Mucosa of gallbladder (tissue), 1 donor: ENCODE measurements at regions not wholly inside any gene's neighbourhood (a gene's known extent, or its start where the extent isn't known, plus 50 kb on each side); places are given as distances from the start of the nearest gene placed in this dataset.
"Not testable (repeated sequence)": the region's sequence is repeated elsewhere in the genome, so short reads cannot be mapped to it uniquely, and the experiment has no call there.

Experiments used
- DNase-seq: peaks from one replicate; pipeline ENCODE4 v3.0.0-alpha.2; 2020; ENCODE audit warnings: low spot score
- donor health status: DM: no; HTN: no; CAD: no.

DNA sequence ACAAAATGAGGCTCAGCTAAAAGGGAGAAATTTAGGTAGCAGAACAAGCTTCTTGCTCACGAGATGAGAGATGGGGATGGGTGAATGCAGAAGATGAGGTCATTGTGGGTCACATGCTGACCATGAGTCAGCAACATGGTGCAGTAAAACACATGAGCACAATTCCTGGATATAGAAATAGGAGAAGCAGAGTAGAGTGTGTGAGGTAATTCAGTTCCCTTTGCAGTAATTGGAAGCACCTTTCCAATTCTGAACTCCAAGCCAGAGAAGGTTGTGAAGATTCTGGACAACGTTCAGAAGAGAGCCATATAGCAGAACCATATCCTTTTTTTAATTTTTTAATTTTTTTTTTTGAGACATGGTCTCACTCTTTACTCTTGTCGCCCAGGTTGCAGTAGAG is 62.0 kb upstream of the LMNTD1 start:
- no peak for DNase-seq

DNA sequence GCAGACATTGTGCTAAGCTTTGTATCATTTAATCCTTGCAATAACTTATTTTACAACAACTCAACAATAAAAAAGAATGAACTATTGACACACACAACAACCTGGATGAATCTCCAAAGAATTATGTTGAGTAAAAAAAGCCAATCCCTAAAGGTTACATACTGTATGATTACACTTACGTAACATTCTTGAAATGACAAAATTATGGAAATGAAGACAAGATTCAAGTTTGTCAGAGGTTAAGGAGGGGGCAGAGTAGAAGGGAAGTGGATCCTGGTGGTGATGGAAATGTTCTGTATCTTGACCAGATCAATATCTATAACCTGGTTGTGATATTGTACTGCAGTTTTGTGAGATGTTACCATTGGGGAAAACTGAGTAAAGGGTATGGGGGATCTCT is 63.2 kb upstream of the LMNTD1 start:
- DNase-seq, result no peak

DNA sequence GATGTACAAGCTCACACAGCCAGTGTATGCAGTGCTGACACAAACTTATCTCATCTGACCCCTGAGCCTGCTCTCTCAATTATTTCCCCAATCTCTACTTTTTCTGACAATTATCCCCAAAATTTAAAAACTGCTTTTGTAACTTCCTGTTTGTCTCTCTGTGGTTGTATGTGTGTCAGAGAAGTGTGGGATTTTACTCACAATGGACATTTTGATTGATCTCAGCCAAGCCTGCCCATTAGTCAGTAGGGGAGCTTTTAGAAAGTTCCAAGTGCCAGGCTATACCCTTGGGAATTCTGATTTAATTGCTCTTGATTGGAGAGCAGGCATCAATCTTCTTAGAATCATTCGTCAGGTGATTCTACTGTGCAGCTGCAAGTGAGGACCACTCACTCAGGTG is 64.9 kb upstream of the LMNTD1 start:
- DNase-seq, result no peak

DNA sequence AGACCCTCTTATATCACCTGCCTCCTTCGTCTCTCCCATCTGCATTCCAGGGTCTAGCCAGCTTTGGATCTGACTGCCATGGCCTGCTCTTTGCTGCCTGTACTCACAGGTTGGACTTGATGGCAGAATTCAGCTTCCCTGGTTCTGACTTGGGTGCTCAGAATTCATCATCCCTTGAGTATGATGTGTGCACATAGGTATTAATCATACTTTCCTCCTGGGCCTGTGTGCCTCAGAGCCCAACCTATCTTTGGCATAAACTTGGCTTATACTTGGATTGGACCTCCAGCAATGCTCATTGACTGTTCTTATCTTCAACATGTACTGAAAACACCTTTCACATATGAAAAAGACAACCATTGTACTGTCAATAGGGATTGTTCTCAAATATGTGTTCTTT is 70.7 kb upstream of the LMNTD1 start:
- no peak for DNase-seq

DNA sequence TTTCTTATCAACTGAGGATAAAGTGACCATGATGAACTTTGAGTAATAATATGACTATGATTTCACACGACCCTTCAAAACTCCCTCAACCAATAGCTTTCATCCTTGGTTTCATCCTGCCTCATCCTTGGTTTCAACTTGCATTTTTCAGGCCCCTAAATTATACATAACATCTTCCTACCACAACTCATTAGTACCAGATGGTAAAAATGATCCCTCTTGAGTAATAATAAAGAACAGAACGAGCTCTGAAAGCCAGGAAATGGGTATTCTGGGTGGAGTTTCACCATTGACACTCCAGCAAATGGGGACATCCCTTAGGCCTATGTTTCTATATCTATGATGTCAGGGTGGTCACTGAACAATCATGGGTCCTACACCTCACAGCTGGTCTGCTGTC is 72.1 kb upstream of the LMNTD1 start:
- no peak for DNase-seq

DNA sequence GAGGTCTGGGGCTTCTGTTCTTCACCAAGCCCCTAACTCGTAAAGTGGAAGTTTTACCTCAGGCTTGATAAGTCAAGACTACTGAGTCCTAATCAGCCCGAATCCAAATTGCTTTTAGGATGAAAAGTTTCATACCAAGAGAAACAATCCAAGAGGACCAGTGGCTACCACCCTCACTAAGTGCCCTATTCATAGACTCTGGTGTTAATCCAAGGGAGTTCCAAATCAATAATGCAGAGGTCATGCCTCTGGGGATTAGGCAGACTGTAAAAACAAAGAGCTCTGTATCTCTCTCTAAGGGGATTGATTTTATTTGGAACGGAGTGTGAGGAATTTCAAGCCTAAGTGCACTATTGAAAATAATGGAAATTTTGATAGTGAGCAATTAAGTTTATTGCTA is 76.3 kb upstream of the LMNTD1 start:
- no peak for DNase-seq

DNA sequence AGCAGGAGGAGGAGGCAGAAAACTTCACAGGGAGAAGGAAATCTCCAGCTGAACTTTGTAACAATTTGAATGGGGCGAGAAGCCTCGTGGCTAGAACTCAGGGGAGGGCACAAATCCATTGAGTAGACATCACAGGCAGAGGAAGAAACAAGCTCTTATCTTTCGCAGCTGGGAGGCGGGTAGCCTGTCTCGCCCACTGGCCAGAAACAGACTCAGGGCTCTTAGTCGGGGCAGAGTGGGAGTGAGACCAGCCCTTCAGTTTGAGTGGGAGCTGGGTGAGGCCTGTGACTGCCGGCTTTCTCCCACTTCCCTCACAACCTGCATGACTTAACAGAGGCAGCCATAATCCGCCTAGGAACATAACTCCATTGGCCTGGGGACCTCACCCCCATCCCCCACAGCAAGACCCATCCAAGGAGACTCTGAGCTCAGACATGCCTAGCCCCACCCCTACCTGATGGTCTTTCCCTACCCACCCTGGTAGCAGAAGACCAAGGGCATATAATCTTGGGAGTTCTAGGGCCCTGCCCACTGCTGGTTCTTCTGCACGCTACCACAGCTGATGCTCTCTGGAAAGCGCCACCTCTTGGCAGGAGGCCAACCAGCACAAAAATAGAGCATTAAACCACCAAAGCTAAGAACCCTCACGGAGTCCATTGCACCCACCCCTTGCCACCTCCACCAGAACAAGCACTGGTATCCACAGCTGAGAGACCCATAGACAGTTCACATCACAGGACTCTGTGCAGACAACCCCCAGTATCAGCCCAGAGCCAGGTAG is 77.8 kb upstream of the LMNTD1 start:
- not testable (repeated sequence) for DNase-seq

DNA sequence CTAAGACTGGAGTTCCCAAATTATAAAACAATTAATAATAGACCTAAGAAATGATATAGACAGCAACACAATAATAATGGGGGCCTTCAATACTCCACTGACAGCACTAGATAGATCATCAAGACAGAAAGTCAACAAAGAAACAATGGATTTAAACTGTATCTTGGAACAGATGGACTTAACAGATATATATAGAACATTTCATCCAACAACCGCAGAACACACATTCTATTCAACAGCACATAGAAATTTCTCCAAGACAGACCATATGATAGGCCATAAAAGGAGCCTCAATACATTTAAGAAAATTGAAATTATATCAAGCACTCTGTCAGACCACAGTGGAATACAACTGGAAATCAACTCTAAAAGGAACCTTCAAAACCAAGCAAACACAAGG is 80.1 kb upstream of the LMNTD1 start:
- DNase-seq, result not testable (repeated sequence)

DNA sequence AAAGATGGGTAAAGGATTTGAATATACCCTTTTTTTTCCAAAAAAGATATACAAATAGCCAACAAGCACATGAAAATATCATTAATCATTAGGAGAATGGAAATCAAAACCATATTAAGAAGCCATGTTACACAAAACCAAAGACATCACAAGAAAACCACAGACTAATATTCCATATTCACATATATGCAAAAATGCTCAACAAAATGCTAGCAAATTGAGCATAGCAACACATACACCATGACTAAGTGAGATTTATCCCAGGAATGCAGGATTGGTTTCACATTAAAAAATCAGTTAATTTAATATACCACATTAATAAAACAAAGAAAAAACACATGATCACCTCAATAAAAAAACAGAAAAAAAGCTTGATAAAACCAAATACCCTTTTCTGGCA is 84.7 kb upstream of the LMNTD1 start:
- no peak for DNase-seq

DNA sequence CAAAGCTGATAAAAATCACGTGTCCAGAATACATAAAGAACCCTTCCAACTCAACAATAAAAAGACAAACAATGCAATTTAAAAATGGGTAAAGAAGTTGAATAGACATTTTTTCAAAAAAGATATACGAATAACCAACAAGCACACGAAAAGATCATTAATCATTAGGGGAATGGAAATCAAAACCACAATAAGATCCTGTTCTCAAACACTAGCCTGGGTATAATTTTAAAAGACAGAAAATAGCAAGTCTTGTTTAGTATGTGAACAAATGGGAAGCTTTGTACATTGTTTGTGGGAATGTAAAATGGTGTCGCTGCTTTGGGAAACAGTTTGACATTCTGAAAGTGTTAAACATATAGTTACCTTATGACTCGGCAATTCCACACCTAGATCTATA is 86.3 kb upstream of the LMNTD1 start:
- DNase-seq, result no peak

DNA sequence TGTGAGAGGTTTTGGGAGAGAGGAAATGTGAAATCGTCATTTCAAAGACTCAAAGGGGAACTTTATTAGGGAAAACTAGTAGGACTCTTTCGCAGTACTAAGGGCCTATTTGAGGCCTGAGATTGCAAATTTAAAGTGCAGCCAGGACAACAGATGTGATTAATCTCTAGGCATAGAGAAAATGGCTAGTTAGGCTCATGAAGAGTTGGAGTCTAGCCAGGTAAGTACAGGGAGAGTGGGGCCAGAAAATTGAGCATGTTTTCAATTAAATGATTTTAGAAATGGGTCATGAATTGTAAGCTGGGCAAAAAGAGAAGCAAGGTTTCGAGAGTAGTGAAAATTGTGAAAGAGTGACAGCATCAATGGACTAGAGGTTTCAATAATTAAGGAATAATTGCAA is 91.9 kb upstream of the LMNTD1 start:
- no peak for DNase-seq

DNA sequence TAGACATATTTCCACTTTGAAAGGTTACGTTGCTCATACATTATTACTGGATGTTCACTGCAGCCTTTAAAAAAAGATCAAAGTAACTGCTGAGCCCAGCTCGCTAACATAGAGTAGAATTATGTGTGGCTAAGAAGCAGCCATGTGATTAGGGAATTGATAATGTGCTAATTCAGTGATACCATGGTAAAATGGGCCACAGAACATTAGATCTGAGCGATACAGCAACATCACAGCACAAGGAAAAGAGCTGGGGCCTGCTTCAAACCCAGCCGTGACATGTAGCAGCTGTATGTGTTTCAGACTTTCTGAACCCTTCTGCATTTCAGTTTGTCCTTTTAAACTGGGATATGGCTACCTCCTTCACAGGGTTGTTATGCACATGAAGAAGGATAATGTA is 92.3 kb upstream of the LMNTD1 start:
- no peak for DNase-seq

DNA sequence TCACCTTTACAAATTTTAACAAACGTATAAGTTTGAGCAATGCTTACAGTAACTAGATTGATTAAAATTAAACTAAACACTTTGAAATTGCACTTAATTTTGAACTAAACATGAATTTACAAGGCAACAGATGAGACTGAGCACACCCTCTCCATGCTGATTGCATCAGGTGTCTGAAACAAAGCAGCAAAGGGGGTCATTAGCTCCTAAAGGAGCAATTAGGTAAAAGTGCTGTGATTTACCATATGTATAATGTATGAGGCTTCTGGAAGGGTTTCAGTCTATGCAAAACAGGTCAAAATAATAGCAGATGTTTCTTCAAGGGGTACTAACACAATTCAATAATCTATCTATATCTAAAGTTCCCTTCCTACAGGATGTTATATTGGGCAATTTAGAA is 98.8 kb upstream of the LMNTD1 start:
- no peak for DNase-seq

DNA sequence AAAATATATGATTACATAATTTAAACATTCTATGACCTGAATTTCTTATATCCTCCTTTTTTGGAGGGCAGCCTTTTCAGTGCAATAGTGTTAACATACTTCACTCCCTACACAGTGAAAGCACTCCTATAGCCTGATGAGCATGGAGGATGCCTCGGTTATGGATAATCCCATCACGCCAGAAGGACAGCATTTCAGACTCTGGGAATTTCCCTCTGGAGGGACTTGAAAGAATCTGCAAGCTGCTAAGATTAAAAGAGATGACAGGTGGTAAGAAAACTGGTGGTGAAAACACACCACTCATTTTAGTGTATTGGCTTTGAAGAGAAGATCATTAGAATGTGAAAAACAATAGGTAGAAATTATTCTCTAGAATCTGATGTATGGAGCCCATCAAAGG is 99.3 kb upstream of the LMNTD1 start:
- DNase-seq, result no peak

DNA sequence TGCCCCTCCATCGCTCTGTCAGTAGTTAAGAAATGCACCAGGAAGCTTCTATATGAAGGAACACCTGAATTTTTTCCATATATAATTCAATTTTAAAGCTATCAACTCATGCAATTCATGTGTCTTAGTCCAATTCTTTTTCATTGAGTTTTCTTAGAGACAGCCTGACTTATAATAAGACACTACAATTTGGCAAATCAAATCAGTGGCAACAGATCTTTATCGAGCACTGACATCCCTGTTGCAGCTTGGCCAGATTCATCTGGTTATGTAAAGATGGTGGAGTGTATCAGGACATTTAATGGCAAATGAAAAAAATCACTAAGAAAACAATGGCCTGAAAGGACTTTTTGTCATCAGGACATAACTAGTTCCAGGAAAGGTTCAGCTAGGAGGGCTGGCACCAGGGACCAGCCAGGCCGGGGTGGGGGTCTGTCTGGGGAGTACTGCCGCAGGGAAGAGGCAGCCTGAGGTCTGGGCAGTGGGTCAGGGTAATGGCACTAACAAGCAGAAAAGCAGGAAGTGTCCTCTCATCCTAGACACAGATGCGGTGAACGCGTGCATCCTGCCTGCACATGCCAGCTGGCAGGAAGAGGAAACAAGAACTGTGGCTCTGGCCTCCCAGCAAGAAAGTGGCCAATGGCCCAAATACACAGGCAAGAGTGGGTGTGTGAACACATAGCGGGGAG is 100.5 kb upstream of the LMNTD1 start:
- no peak for DNase-seq

DNA sequence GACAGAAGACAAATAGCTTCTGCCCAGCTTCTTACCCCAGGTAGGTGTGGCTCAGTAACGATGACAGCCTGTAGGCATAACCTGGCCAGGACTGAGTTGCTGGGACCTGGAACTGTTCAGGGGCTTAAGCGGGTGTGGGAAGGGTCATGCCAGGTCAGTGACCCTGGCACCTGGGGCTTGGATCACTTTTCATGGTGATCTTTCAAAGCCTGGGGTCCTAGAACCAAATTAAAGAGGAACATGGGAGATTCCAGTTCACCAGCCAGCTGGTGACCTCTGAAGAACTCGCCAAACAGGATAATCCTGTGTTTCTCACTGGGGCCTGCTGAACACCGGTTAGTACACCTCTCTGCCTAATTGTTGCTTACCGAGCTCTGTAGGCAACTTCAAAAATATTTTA is 102.6 kb upstream of the LMNTD1 start:
- no peak for DNase-seq

DNA sequence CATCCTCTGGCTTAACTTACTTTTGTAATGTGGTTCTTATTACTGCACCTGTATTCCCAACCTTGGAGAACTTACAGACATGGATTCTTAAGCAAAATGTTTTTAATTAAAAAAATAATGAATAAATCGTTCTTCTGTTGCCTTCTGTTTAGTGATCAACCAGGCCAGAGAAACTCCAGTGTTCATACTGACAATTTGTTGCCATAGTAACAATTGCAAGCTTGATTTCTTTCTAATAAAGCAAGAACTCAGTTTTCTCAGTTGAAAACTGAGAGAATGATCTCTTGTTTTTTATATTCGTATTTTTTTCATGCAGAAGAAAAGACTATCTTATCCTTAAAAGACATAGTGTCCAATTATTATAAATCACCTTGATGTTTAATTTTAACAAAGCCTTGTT is 106.5 kb upstream of the LMNTD1 start:
- DNase-seq, result no peak

DNA sequence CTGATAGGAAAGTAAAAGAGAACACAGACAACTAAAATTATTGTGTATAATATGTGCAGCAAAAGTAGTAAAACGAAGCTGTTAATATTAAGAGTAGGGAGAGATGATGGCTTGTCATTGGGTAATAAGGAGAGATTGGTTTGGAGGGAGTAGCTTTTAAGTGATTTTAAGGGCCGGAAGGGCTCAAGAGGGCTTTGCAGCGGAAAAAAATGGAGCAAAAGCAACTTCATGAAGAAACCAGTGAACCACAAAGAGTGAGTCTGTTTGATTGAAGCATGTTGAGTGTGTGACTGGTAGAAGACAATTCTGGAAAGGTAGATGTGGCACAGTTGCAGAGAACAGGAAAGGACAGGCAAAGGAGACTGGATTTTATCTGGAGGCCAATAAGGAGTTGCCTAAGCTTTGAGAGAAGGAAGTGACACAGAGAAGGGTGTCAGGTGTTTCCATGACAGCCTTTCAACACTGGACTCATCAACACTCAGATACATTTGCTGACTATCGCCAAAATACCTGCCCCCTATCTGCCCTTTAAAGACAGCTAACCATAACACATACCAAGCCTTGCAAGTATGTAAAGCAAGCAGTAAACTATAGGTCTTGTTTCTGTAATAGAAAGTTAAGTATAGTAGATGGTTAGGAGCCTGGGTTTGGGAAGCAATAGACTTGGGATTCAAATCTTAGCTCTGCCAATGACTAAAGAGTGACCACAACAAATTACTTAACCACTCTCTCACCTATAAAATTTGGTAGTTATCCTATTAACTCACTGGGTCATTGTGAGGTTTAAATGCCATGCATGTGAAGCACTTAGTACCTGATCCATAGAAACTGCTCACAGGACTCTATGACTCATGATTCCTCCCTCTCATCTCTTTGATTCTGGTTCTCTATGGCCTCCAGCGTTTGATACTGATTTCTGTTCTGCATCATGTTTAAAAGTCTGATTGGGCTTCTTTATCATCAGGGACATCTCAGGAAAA is 117.3 kb upstream of the LMNTD1 start:
- DNase-seq, result no peak

DNA sequence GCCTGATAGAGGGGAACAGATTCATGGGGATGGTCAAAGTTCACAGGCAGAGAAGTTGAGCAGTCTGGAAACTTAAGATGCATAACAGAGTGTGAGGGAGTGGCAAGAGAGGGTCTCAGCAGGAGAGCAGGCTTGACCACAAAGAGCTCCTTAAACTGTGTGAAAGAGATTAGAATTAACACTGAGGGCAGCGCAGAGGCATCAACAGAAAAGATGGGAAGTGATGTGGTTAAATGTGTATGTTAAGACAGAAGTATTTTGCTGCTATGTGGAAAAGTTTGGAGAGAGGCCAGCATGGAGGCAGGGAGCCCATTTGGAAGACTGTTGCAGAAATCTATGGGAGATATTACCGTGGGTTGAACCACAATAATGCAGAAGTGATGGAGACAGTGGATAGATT is 122.7 kb upstream of the LMNTD1 start:
- no peak for DNase-seq

DNA sequence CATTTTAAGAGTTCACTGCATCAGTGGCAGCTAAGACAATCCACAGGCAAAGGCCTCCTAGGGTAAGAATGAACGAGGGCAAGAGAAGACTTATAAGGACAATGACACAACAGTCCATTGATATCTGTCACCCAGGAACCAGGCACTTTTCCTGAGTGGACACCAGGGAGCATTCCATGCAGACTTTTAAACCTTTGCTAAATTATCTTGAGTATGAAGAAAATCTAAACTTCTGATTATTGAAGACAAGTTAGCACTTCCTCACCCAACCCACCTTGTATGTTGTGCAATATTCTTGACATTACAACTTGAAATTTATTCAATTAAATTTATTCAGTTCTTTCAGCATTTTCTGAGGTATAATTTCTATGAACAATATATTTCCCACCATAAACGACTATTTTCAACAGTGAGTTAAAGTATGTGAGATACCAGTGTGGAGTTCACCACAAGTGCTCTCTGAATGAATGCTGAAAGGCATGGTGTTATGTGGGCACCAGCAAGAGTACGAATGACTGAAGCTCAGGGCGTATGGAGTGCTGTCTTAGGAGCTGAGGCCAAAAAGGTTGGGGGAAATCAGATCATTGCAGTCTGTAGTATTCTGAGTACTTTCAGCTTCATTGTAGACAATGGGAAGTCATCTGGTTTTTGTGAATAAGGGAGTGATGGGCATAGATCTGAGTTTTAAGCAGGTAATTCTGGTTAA is 124.3 kb upstream of the LMNTD1 start:
- DNase-seq, result no peak

DNA sequence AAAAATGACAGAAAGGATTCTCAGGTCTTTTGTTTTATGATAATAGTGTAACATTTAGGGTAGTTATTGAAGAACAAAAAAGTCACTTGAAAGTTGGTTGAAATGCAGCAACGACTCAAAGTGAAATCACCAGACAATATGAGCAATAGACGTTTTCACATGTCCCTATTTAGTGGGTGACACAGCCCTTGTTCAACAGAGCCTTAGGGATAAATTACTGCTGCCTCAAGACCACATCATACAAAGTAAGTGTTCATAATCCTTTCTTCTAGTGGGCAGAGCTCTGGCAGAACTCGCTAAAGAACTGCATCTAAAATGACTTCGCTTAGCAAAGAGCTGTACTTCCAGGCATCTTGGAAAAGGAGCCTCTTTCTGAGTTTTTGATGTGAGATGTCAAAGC is 128.5 kb upstream of the LMNTD1 start:
- no peak for DNase-seq

DNA sequence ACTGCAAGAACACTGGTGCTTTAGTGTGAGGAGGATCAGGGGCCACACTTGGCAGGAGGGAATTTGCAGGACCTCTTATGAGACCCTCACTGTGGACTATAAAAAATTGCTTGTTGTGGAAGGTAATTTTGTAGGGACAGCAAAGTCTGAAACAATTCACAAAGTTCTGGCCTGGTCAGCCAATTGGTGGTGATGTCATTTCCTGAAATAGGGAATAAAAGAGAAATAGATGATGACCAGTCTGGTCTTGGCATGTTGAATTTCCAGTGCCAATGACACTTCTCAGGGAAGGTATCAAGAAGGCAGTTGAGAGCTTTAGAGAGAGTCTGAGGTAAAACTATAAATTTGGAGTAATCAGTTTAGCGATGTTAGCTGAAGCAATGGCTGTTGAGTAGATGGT is 129.3 kb upstream of the LMNTD1 start:
- no peak for DNase-seq
